ENCODE measurements at regions not wholly inside any gene's neighbourhood (a gene's known extent, or its start where the extent isn't known, plus 50 kb on each side); places are given as distances from the start of the nearest gene placed in this dataset.

- TF ChIP-seq EZH2 (optimal IDR thresholded peaks at IDR 0.05; ENCODE audit: low read depth, low read length) (no peak), CTCF (IDR thresholded peaks at IDR 0.05; ENCODE audit: low read length) (no peak), EZH2phosphoT487 (IDR thresholded peaks at IDR 0.05; ENCODE audit: low read length) (no peak)
Observed at GRCh38 chr7:69440976-69441375, 157.3 kb upstream of the AUTS2 start.
